Ascending aorta (tissue), 2 donors: ENCODE measurements at regions not wholly inside any gene's neighbourhood (a gene's known extent, or its start where the extent isn't known, plus 50 kb on each side); places are given as distances from the start of the nearest gene placed in this dataset.

Experiments
- DNase-seq, 2 donors: peaks; one replicate each; pipeline ENCODE4 v3.0.0-alpha.2; 2019; ENCODE audit warnings: low spot score in 2 of 2
- H3K27ac ChIP-seq, 2 donors: fragments of 200-600 bp; sonication (generic); one replicate each; pipeline ENCODE4 v1.5.1; 2016 to 2017; ENCODE audit warnings: mild to moderate bottlenecking in 1 of 2
- H3K27me3 ChIP-seq: fragments of 200-600 bp; sonication (generic); one replicate; pipeline ENCODE4 v1.5.1; 2017
- H3K36me3 ChIP-seq, 2 donors: fragments of 200-600 bp; sonication (generic); one replicate each; pipeline ENCODE4 v1.5.1; 2016
- H3K4me1 ChIP-seq, 2 donors: fragments of 200-600 bp; sonication (generic); one replicate each; pipeline ENCODE4 v1.5.1; 2016 to 2017; ENCODE audit warnings: mild to moderate bottlenecking in 1 of 2
- H3K4me3 ChIP-seq, 2 donors: fragments of 200-600 bp; sonication (generic); one replicate each; pipeline ENCODE4 v1.5.1; 2016 to 2017; ENCODE audit warnings: mild to moderate bottlenecking in 1 of 2
- H3K9me3 ChIP-seq, 2 donors: fragments of 200-600 bp; sonication (generic); one replicate each; pipeline ENCODE4 v1.5.1; 2016
- CTCF ChIP-seq, 3 experiments: fragments of 200-600 bp in 2 of 3; fragments of 450-650 bp in 1 of 3; sonication (generic) in 2 of 3; IDR thresholded peaks; one replicate each; pipeline ENCODE4 v1.5.1; 2016 to 2019; ENCODE audit warnings: antibody characterized with exemption in 3 of 3, mild to moderate bottlenecking in 1 of 3, moderate library complexity in 1 of 3
- intact Hi-C: fragments of 100-400 bp; cut with DNase I; formaldehyde crosslinking; loops from one replicate; pipeline ENCODE4 v1.15.1; 2023

- Histone ChIP-seq H3K9me3 (no peaks in the 10 kb centered on the region), H3K4me1 (no peaks in the 10 kb centered on the region), H3K27me3 (no peaks in the 10 kb centered on the region), H3K27ac (no peak overlapping the region), H3K4me3 (no peak overlapping the region), H3K36me3 (no peaks in the 10 kb centered on the region)
- no peak for TF ChIP-seq CTCF (IDR thresholded peaks at IDR 0.05)
- intact Hi-C loops, result no loop called here
- no peak for DNase-seq
These were observed 194.0 kb upstream of the MGMT start for GRCh38 chr10:129272866-129273650.

GRCh38 chr10:129273860-129274259 lies 193.2 kb upstream of the MGMT start:
- no peak for TF ChIP-seq CTCF (IDR thresholded peaks at IDR 0.05)
- H3K4me1 ChIP-seq, result no peaks in the 10 kb centered on the region
- no peak for DNase-seq
- H3K4me3 ChIP-seq, result no peak overlapping the region
- no peaks in the 10 kb centered on the region for H3K27me3 ChIP-seq
- intact Hi-C loops, result no loop called here
- H3K9me3 ChIP-seq, result no peaks in the 10 kb centered on the region
- no peak overlapping the region for H3K27ac ChIP-seq
- no peaks in the 10 kb centered on the region for H3K36me3 ChIP-seq

DNA sequence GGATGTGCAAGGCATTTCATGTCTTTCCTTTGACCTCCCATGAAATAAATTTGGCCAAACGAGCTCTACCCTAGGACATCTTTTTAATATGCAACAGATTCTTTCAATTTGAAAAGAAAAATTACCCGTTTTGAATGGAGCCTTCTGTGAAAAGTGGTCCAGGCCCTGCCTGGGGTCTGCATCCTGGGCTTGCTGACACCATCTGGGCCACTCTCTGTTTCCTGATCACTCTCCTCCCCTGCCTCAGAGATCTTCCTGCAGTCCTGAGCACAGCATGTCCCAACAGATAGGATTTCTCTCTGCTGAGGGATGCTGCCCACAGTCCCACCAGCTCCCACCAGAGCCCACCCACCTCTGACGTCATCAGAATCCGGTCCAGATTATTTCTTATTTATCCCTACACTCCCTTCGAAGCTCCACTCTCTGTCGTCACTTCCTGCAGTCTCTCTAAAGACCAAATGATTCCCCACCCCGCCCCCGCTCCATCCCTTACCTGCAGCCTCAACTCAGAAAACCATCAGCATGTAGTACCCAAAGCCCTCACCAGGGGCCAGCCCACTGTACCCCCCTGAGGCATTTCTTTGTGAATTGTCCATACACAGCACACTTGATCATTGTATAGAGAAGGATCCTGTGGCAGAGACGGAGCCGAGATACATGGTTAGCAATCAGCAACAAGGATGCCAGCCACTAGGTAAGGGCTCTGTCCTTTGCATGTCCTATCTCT lies 192.1 kb upstream of the MGMT start:
- Histone ChIP-seq H3K27me3 (no peaks in the 10 kb centered on the region), H3K27ac (no peak overlapping the region), H3K36me3 (no peaks in the 10 kb centered on the region), H3K4me3 (no peak overlapping the region), H3K9me3 (no peaks in the 10 kb centered on the region), H3K4me1 (no peaks in the 10 kb centered on the region)
- TF ChIP-seq CTCF (IDR thresholded peaks at IDR 0.05), result no peak
- no peak for DNase-seq
- intact Hi-C loops, result no loop called here

GRCh38 chr10:129275886-129276285 lies 191.2 kb upstream of the MGMT start:
- no peak overlapping the region for H3K27ac ChIP-seq

GRCh38 chr10:129277084-129277483 lies 190.0 kb upstream of the MGMT start:
- Histone ChIP-seq H3K27me3 (no peaks in the 10 kb centered on the region), H3K4me3 (no peak overlapping the region), H3K9me3 (peaks cover 0 to 9% of the 10 kb centered on the region in 2 donors), H3K36me3 (no peaks in the 10 kb centered on the region), H3K4me1 (no peaks in the 10 kb centered on the region), H3K27ac (no peak overlapping the region)
- DNase-seq, result no peak
- TF ChIP-seq CTCF (IDR thresholded peaks at IDR 0.05), result no peak
- intact Hi-C loops, result no loop called here

More at GRCh38 chr10:129275886-129276285, 191.2 kb upstream of the MGMT start:
- no peaks in the 10 kb centered on the region for H3K27me3 ChIP-seq
- TF ChIP-seq CTCF (IDR thresholded peaks at IDR 0.05), result no peak
- H3K36me3 ChIP-seq, result no peaks in the 10 kb centered on the region
- intact Hi-C loops, result no loop called here
- no peaks in the 10 kb centered on the region for H3K9me3 ChIP-seq
- no peak for DNase-seq
- H3K4me3 ChIP-seq, result no peak overlapping the region
- H3K4me1 ChIP-seq, result no peaks in the 10 kb centered on the region
